IPS-18c (cell line): ENCODE measurements at regions not wholly inside any gene's neighbourhood (a gene's known extent, or its start where the extent isn't known, plus 50 kb on each side); places are given as distances from the start of the nearest gene placed in this dataset.

Source experiments
- H3K4me3 ChIP-seq: 2 replicates; pipeline ENCODE4 v1.7.0; 2013; ENCODE audit warnings: low read depth, mild to moderate bottlenecking, low read length, moderate library complexity; ENCODE audit not compliant: insufficient read depth
- H3K9me3 ChIP-seq: one replicate; pipeline ENCODE4 v1.6.1; 2013; ENCODE audit warnings: mild to moderate bottlenecking, low read length, moderate library complexity; ENCODE audit not compliant: control insufficient read depth, insufficient read depth

DNA sequence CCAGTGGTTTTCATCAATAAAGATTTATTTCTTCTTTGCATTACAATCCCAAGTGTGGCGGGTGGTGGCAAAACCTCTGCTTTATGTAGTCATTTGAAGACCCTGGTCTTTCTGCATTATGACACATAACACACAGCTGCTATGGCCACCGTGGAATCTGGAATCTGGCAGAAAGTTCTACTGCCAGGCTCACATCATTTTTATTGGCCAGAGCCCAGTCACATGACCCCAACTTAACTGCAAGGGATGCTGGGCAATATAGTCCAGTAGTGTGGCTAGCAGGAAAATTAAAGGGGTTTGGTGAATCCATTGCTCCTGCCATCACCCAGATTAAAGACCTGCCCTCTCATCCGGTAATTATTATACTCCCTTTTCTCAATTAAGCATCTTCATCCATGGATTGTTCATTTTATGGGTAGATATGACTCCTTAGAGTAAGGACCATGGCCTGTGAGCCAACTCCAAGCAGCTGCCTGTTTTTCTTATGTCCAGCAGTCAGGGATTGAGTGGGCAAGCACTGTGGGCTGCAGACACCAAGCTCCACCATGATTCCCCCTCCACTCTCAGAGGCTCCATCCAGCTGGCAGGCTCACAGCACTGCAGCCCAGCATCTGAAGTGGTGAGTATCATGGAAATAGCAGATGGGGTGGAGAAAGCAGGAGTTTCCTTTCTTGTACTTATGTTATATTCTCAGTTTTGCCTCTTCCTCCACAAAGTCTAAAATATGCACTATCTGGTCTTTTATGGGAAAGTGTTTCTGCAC is 1030.7 kb downstream of the AACS start:
- Histone ChIP-seq H3K9me3 (no peaks in the 10 kb centered on the region), H3K4me3 (no peak overlapping the region)

DNA sequence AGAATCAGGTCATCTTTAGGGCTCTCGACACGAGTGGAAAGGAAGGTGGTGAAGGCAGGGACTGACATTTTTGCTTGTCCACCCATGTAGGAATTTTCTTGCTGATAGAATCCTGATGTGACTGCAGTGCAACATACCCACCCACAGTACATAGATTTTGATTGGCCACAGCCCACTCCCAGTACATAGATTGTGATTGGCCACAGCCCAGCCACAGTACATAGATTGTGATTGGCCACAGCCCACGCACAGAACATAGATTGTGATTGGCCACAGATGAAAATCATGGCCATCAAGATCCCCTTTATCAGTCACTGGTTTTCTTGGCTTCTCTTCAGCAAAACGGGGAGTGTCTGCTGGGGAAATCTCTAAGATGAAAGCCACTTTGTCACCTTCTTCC is 1041.5 kb downstream of the AACS start:
- Histone ChIP-seq H3K4me3 (no peak overlapping the region), H3K9me3 (peaks cover 5% of the 10 kb centered on the region)

DNA sequence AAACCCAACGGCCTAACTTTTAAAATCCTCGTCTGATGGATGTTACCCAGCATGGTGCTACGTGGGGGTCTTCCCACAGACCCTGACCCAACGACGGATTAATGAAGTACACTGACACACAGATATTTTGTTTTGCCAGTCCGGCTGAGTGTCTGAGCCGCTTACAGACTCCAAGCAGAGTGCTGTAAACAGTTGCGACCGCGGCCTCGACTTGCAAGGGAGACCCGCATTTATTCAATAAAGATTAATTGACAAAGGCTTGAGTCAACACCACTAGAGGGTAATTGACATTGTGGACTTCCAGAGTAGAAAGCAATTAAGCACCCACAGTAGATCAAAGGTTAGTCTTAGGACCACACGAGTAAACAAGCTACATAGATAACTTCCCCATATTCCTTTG is 1042.4 kb downstream of the AACS start:
- H3K9me3 ChIP-seq, result peaks cover 2% of the 10 kb centered on the region
- no peak overlapping the region for H3K4me3 ChIP-seq

DNA sequence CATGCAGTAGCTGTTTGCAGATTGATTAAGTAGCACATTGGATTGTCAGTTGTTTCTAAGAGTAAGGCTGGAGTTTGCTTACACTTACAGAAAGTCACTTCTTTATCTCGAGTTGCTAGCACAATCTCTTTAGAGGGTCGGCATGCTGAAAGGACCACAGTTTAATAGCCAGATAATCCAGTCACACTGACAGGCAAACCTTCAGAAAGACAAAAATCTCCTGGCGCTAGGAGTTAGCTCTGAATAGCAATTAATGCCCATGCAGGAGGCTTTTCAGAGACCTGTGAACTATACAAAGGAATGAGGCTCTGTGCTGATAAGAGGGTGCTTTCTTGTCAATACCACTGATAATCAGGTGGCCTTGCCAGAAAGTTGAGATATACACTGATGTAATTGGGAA is 1043.0 kb downstream of the AACS start:
- H3K4me3 ChIP-seq, result no peak overlapping the region
- peaks cover 2% of the 10 kb centered on the region for H3K9me3 ChIP-seq

DNA sequence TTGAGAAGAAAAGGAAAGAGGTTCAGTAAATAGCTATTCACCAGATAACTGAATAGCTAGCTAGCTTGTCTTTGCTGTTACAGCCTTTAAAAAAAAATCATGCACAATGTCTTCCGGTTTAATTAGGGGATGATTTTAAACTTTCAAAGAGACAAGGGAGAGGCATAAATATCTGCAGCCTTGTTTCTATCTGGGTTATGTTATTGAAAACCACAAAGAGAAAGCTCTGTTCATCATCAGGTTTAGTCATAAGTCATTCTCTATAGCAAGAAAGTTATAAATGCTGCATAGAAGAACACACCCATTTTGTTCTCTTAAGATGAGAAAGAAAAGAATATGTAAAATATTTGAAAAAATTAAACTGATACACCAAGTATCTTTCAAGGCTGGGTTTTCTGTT is 1046.9 kb downstream of the AACS start:
- H3K9me3 ChIP-seq, result peaks cover 2% of the 10 kb centered on the region
- H3K4me3 ChIP-seq, result no peak overlapping the region

DNA sequence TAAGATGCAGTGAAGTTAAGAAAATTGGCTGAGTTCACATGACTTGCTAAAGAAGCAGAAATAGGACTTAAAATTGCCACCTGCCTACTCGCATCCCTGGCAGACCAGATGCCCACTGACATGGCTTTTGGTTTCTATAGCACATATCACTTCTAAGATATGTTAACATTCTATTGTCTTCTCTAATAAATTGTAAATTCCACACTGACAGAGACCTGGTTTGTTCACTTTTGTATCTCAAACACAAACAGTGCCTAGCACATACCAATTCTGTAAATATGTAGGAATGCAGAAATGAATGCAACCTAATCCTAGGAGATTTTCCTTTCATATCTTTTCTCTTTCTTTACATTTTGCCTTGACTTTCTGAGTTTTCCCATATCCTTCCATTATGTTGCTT is 1047.6 kb downstream of the AACS start:
- peaks cover 2% of the 10 kb centered on the region for H3K9me3 ChIP-seq
- no peak overlapping the region for H3K4me3 ChIP-seq

DNA sequence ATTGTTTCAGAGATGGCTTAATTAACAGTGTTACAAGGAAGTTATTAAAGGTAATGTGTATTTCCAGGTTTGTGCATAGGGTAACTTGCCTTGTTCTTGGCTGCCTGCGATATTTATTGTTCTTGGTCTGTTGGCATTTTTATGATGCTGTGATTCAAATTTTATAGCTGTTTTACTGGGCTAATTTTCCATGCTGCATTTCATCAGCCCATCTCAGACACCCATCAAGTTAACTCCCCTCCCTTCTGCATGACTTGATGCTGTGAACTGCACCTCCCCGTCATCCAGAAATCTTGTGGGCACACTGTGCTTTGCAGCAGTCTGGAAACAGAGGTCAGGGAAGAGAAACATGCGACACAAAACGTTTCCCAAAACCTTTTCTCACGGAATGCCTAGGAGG is 1049.2 kb downstream of the AACS start:
- no peak overlapping the region for H3K4me3 ChIP-seq
- no peaks in the 10 kb centered on the region for H3K9me3 ChIP-seq

DNA sequence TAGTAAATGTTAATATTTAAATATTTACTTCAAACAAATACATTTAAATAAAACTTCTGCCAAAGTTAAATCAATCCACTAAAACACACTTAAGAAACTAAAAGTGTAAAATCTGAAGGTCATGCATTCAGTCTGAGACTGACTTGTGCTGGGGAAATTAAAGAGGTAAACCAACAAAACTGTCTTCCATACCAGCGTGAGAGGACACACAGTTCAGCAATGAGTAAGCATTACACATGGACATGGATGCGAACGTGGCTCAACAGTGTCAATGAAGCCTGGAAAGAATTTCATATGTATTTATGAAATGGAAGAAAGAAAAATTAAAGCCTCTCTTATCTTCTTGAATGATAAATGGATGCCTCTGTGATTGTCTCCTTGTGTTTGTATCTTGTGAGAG is 1052.3 kb downstream of the AACS start:
- no peaks in the 10 kb centered on the region for H3K9me3 ChIP-seq

DNA sequence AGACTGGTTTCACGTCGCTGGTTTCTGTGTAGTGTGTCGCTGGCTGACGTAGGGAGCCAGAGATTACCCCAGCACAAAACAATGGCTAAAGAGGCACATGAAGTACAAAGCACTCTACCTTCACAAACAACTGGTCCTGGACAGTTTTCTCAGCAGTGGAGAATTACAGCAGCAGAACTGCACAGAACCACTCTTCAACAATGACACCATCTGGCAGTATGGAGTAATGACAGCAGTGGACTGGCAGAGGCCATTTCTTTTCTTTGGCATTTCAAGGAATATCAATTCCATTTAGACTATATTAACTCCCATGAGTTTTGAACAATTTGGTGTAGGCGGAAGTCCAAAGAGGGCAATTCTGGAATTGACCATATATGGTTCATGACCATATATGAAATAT is 1074.1 kb downstream of the AACS start:
- Histone ChIP-seq H3K4me3 (no peak overlapping the region), H3K9me3 (no peaks in the 10 kb centered on the region)

More for the DNA sequence above, 1052.3 kb downstream of the AACS start:
- no peak overlapping the region for H3K4me3 ChIP-seq

DNA sequence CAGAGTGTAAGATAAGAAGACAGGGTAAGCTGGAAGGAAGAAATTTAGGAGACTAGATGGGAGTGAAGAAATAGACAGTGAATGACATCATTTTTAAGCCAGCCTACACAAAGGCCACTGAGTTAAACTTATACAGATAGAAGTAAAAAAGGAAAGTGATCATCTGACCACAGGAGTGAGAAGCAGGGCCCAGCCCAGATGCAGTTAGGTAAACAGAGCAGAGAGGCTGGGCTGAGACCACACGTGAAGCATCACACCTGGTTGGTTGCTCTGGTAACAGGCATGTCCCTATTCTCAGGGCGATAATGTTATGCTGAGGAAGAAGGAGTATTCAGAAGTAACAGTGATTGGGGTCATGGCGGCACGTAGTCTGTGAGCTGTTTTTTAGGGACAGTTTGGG is 1079.4 kb downstream of the AACS start:
- Histone ChIP-seq H3K9me3 (no peaks in the 10 kb centered on the region), H3K4me3 (no peak overlapping the region)

DNA sequence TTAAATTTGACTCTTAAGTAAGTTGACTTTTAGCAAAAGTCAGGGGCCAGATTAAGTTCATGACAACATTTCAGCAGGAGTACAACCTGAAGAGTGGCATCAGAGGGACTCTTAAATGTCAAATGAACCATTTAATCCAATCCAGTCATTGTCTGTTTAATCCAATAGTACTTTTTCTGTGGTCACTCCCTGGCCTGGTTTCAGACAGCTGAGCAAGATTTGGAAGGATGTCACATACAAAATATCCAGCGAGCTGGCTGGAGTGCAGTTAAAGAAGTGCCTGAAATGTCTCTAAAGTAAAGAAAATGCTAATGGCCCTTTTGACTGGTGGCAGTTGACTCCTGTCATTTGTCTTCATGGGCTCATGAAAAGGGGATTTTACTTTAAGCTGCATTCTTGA is 1082.1 kb downstream of the AACS start:
- Histone ChIP-seq H3K4me3 (no peak overlapping the region), H3K9me3 (no peaks in the 10 kb centered on the region)

DNA sequence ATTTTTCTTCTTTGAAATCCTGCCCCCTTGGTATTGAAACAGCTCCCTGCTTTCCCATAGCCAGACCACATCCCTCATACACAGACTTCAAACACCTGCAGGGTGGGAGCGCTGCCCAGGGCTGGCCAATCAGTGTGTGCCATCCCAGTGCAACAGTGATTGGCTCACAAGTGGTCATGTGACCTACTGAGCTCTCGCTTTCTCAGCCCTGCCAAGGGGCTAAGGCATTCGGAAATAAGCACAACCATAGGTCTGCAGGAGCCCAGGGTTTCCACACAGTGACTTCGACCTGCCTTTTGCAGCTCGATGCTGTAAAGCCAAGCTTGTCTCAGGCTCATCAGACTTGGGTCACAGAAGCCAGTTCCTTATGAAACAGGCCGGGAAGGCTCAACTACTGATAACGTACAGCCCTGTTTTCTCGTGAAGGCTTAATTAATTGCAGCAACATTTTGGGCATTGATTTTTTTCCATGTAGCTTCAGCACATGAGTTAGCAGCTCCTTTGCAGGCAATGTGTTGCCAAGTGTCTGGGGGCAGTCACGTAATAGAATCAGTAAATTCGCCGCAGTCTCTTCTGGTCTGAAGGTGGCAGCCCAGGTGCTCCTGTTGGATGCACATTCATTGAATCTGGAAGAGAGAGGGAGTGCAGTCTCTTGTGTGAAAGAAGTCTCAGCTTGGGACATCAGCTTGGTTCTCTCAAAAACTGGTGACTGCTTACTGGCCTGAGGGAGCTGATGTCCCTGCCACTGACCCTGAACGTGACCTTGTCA is 1091.8 kb downstream of the AACS start:
- H3K9me3 ChIP-seq, result no peaks in the 10 kb centered on the region
- no peak overlapping the region for H3K4me3 ChIP-seq

DNA sequence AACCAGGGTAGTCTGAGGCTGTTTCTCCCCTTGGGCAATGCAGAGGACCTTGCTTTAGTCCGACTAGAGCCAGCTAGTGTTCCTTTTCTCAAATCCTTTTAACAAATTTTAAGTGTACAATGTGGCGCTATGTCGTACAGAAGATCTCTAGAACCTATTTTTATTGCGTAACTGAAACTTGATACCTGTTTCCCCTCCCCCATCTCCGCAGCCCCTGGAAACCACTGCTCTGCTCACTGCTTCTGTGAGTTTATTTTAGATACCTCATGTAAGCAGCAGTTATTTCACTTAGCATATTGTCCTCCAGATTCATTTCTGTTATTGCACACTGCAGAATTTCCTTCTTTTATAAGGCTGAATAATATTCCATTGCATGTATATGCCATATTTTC is 1092.3 kb downstream of the AACS start:
- no peak overlapping the region for H3K4me3 ChIP-seq
- H3K9me3 ChIP-seq, result no peaks in the 10 kb centered on the region

DNA sequence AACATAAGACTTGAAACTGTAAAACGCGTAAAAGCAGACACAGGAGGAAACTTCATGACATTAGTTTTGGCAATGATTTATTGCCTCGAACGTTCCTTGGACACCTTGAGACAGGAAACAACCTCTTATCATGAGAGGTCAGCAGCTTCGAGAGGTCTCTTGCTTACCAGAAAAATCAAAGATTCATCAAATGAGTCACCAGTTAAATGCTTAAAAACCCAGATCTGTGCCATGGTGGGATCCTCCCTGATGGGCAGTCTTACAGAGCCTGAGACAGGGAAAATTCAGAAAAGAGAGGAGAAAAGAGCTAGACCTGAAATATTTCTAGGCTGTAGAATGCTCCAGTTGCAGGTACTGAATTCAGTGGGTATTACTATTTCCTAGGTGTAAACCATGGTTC is 1093.9 kb downstream of the AACS start:
- no peaks in the 10 kb centered on the region for H3K9me3 ChIP-seq
- H3K4me3 ChIP-seq, result no peak overlapping the region

DNA sequence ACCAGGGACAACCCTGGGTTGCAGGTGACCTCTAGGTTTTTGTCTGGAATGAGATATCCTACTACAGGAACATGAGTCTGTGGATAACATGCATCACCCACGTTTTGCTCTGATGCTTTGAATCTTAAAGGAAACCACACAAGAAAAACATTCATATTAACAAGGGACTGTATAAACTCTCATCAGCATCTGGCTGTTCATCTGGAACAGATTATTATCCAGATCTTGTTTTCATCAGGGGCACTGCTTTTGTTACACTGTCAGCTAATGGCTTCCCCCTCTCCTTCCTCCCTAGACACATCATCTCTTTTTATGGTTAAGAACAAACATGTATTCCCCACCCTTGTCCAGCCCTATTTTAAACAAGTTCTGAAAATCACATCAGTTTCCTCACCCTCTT is 1095.7 kb downstream of the AACS start:
- Histone ChIP-seq H3K4me3 (no peak overlapping the region), H3K9me3 (no peaks in the 10 kb centered on the region)

DNA sequence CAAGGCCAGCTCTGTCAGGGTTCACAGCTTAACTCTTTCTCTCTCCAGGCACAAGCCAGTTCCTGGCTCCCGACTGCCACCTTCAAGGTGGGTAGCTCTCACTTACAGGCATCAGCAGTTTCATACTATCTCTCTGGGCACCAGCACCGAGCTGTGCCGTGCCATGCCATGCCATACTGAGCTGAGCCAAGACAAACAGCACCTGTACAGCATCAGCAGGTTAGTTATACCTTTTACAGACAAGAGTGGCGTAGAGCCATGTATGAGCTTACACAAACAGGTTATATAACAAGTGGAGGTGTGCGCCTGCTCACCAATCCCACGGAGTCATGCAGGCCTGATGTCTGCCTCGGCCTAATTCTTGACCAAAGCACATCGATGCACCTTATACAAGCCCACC is 1098.7 kb downstream of the AACS start:
- Histone ChIP-seq H3K9me3 (no peaks in the 10 kb centered on the region), H3K4me3 (no peak overlapping the region)

DNA sequence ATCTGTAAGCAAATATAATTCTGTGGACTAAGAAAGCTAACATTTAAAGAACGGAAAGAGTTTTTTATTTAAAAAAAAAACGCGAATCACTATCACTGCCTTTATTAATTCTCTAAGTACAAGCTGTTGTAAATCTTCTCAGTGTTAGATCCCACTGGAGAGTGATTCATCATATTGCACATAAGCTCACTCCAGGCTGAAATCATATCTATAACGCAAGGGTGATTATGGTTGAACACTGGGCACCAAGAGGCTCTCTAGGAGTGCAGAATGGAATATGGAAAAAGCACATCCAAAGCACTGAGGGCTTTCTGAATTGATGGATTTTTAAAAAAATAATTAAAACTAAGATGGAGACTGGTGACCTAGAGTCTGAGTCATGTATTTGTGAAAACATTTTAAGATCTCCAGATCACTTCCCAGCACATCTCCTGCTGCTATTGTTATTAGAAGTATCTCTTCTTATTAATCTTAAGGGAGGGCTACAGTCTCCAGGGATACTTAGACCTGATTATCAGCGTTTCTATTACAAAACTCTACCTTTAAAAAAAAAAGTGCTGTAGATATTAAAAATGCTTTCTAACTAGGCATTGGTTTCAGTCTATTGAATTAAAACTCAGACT is 1106.8 kb downstream of the AACS start:
- no peaks in the 10 kb centered on the region for H3K9me3 ChIP-seq
- H3K4me3 ChIP-seq, result no peak overlapping the region

DNA sequence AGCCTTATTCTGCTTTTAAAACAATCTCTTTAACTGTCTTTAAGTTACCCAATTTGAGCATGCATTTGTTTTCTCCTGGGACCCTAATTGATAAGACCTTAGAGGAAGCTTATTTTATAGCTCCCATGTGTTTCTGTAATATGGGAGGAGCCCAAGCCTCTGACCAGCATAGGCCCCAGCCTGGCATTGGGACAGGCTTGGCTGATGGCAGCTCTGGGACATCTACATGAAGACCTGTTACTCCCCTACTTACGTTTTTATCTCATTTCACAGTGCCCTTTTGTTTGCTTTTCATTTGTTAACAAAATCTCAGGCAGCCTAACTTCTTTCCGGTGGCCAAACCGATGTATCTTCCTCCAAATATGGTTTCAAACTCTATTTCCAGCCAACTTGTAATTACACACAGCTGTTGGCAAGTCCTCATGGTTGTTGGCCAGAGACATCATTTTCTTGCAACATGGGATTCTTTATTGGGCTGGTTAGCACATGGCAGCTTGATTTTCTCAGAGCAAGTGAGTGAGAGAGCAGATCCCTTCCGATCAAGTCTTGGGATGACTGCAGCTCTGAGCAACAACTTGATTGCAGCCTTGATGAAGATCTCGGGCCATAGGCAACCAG is 1117.5 kb downstream of the AACS start:
- Histone ChIP-seq H3K4me3 (no peak overlapping the region), H3K9me3 (peaks cover 2% of the 10 kb centered on the region)
